Vagina (tissue), 2 donors: ENCODE measurements at regions not wholly inside any gene's neighbourhood (a gene's known extent, or its start where the extent isn't known, plus 50 kb on each side); places are given as distances from the start of the nearest gene placed in this dataset.

Experiments used
- CTCF ChIP-seq, 3 experiments: fragments of 450-650 bp in 2 of 3; fragments of 200-600 bp in 1 of 3; sonication (generic) in 1 of 3; IDR thresholded peaks; one replicate each; pipeline ENCODE4 v1.5.1; 2017 to 2019; ENCODE audit warnings: antibody characterized with exemption in 3 of 3, mild to moderate bottlenecking in 2 of 3, moderate library complexity in 2 of 3
- POLR2A ChIP-seq, 2 donors: fragments of 450-650 bp; IDR thresholded peaks; one replicate each; pipeline ENCODE4 v1.6.1; 2017; ENCODE audit warnings: antibody characterized with exemption in 2 of 2, mild to moderate bottlenecking in 2 of 2, moderate library complexity in 2 of 2
- POLR2AphosphoS5 ChIP-seq, 2 donors: sonication (generic); formaldehyde crosslinking; IDR thresholded peaks; one replicate each; pipeline ENCODE4 v1.9.0; 2017; ENCODE audit warnings: antibody characterized with exemption in 2 of 2, mild to moderate bottlenecking in 2 of 2, low read depth in 1 of 2; ENCODE audit not compliant: insufficient read depth in 1 of 2

GRCh38 chr3:463252-464192 lies 267.0 kb downstream of the CHL1 start:
- TF ChIP-seq POLR2A (IDR thresholded peaks at IDR 0.05) (no peak), CTCF (IDR thresholded peaks at IDR 0.05) (no peak), POLR2AphosphoS5 (IDR thresholded peaks at IDR 0.05; ENCODE audit: insufficient read depth in 1 of 2, low read depth in 1 of 2) (no peak)
